IMR-90 (cell line): ENCODE measurements at regions not wholly inside any gene's neighbourhood (a gene's known extent, or its start where the extent isn't known, plus 50 kb on each side); places are given as distances from the start of the nearest gene placed in this dataset.

Source experiments
- ATAC-seq: fragments of 200-7000 bp; cut with Tn5 transposase; 2 replicates; pipeline ENCODE4 v1.9.1; 2020; ENCODE audit warnings: low read depth, mild to moderate bottlenecking, moderate library complexity
- BruUV-seq: library from RNA; stranded (reverse); fragments of 400-500 nt; replicated peaks from 2 replicates; lab custom pipeline; 2021; lab: Mats Ljungman, UMichigan
- CTCF ChIA-PET: fragments of 300-600 bp; formaldehyde crosslinking; extraction: SDS; loops from one replicate; lab custom pipeline; 2021; ENCODE audit warnings: antibody characterized with exemption; lab: Yijun Ruan, JAX
- POLR2A ChIA-PET: fragments of 300-600 bp; sonication (Branson Sonifier 250); formaldehyde crosslinking; loops from one replicate; lab custom pipeline; 2022; ENCODE audit warnings: antibody characterized with exemption; ENCODE audit not compliant: unreplicated experiment; lab: Charles Lee
- DNase-seq: peaks from one replicate; pipeline ENCODE4 v3.0.0; 2013
- H2AFZ ChIP-seq: replicated peaks from 2 replicates; pipeline ENCODE3; 2013; ENCODE audit warnings: low read length, mild to moderate bottlenecking; ENCODE audit not compliant: poor library complexity
- H2AK5ac ChIP-seq: 2 replicates; pipeline ENCODE4 v1.6.1; 2013; ENCODE audit warnings: low read depth, low read length, inconsistent platforms
- H2AK9ac ChIP-seq: replicated peaks from 2 replicates; pipeline ENCODE3; 2013; ENCODE audit warnings: mild to moderate bottlenecking, low read depth, low read length, moderate library complexity; ENCODE audit not compliant: poor library complexity
- H2BK120ac ChIP-seq: 2 replicates; pipeline ENCODE4 v1.6.1; 2013; ENCODE audit warnings: low read depth, low read length, inconsistent platforms
- H2BK15ac ChIP-seq: 3 replicates; pipeline ENCODE4 v1.6.1; 2013; ENCODE audit warnings: low read depth, low read length, inconsistent platforms
- H2BK20ac ChIP-seq: 2 replicates; pipeline ENCODE4 v1.6.1; 2013; ENCODE audit warnings: low read depth, mild to moderate bottlenecking, inconsistent platforms, low read length, moderate library complexity
- H2BK5ac ChIP-seq: 2 replicates; pipeline ENCODE4 v1.6.1; 2013; ENCODE audit warnings: mild to moderate bottlenecking, low read depth, low read length, inconsistent platforms; ENCODE audit not compliant: poor library complexity, severe bottlenecking
- H3K14ac ChIP-seq: replicated peaks from 2 replicates; pipeline ENCODE4 v1.6.1; 2013; ENCODE audit warnings: low read depth, low read length, inconsistent platforms
- H3K18ac ChIP-seq: 2 replicates; pipeline ENCODE4 v1.6.1; 2013; ENCODE audit warnings: low read depth, low read length, control low read depth
- H3K23ac ChIP-seq: 2 replicates; pipeline ENCODE4 v1.6.1; 2013; ENCODE audit warnings: low read depth, low read length, inconsistent platforms
- H3K27ac ChIP-seq: 2 replicates; pipeline ENCODE4 v1.5.1; 2013; ENCODE audit warnings: mild to moderate bottlenecking, control low read depth, low read length; ENCODE audit not compliant: insufficient read depth
- H3K27me3 ChIP-seq: 2 replicates; pipeline ENCODE4 v1.6.1; 2013; ENCODE audit warnings: low read length; ENCODE audit not compliant: control insufficient read depth, insufficient read depth
- H3K36me3 ChIP-seq: 2 replicates; pipeline ENCODE4 v1.6.1; 2013; ENCODE audit warnings: low read length, mixed read lengths; ENCODE audit not compliant: control insufficient read depth, insufficient read depth
- H3K4ac ChIP-seq: 2 replicates; pipeline ENCODE4 v1.6.1; 2013; ENCODE audit warnings: low read depth, low read length, inconsistent platforms
- H3K4me1 ChIP-seq: 2 replicates; pipeline ENCODE4 v1.6.1; 2013; ENCODE audit warnings: low read length, mixed read lengths; ENCODE audit not compliant: control insufficient read depth, insufficient read depth
- H3K4me2 ChIP-seq: 2 replicates; pipeline ENCODE4 v1.6.1; 2013; ENCODE audit warnings: low read depth, mild to moderate bottlenecking, control low read depth, low read length, moderate library complexity
- H3K4me3 ChIP-seq: 2 replicates; pipeline ENCODE4 v1.5.1; 2013; ENCODE audit warnings: low read depth, mild to moderate bottlenecking, control low read depth, low read length, moderate library complexity; ENCODE audit not compliant: insufficient read depth
- H3K56ac ChIP-seq: 2 replicates; pipeline ENCODE4 v1.6.1; 2013; ENCODE audit warnings: low read length, inconsistent platforms; ENCODE audit not compliant: insufficient read depth; ENCODE audit errors: extremely low read depth
- H3K79me1 ChIP-seq, 2 experiments: 2 replicates each; pipeline ENCODE4 v1.6.1; 2013; ENCODE audit warnings: low read length in 2 of 2, inconsistent platforms in 1 of 2, low read depth in 1 of 2
- H3K9ac ChIP-seq: 2 replicates; pipeline ENCODE4 v1.6.1; 2013; ENCODE audit warnings: low read depth, low read length, control low read depth
- H3K9me1 ChIP-seq: 2 replicates; pipeline ENCODE4 v1.6.1; 2013; ENCODE audit warnings: low read length, inconsistent platforms; ENCODE audit not compliant: insufficient read depth
- H3K9me3 ChIP-seq: 2 replicates; pipeline ENCODE4 v1.6.1; 2013; ENCODE audit warnings: low read length; ENCODE audit not compliant: control insufficient read depth, insufficient read depth
- H4K20me1 ChIP-seq: 2 replicates; pipeline ENCODE4 v1.6.1; 2013; ENCODE audit warnings: low read length, inconsistent platforms; ENCODE audit not compliant: insufficient read depth
- H4K5ac ChIP-seq: 2 replicates; pipeline ENCODE4 v1.6.1; 2013; ENCODE audit warnings: mild to moderate bottlenecking, low read depth, low read length, control low read depth
- H4K8ac ChIP-seq, 2 experiments: 2 replicates each; pipeline ENCODE4 v1.6.1; 2013; ENCODE audit warnings: low read depth in 2 of 2, low read length in 2 of 2, control low read depth in 1 of 2, inconsistent platforms in 1 of 2
- H4K91ac ChIP-seq: 2 replicates; pipeline ENCODE4 v1.6.1; 2013; ENCODE audit warnings: low read depth, low read length, inconsistent platforms; ENCODE audit not compliant: insufficient read depth
- FOS ChIP-seq: fragments of 150-350 bp; IDR thresholded peaks from 2 replicates; pipeline ENCODE4 v1.6.1; 2016; ENCODE audit warnings: low read depth, low read length
- POLR2A ChIP-seq: IDR thresholded peaks from 2 replicates; pipeline ENCODE4 v1.6.1; 2012; ENCODE audit warnings: mild to moderate bottlenecking, low read depth, low read length
- RAD21 ChIP-seq: IDR thresholded peaks from 2 replicates; pipeline ENCODE4 v1.6.1; 2012; ENCODE audit warnings: low read length, improper control_type of control experiment
- RCOR1 ChIP-seq: IDR thresholded peaks from 2 replicates; pipeline ENCODE4 v1.6.1; 2012; ENCODE audit warnings: mild to moderate bottlenecking, low read length, improper control_type of control experiment; ENCODE audit not compliant: insufficient replicate concordance
- WGBS, 2 experiments: methylation state at CpG; one replicate each; pipeline versions ENCODE4 v1.1.5 to v1.1.7; 2013; ENCODE audit warnings: missing lambda C conversion rate in 2 of 2; ENCODE audit not compliant: insufficient read length in 1 of 2; ENCODE audit errors: extremely low coverage in 2 of 2; 5-methylcytosine and 5-hydroxymethylcytosine counted together
- dilution Hi-C: fragments of 300-500 bp; cut with HindIII; formaldehyde crosslinking; loops from one replicate; pipeline ENCODE4 v1.14.3; 2018; ENCODE audit warnings: low sequenced_read_pairs; ENCODE audit not compliant: unreplicated experiment
- in situ Hi-C: fragments of 300-500 bp; cut with MboI; formaldehyde crosslinking; loops from 3 replicates; pipeline ENCODE4 v1.14.3; 2019; ENCODE audit warnings: low sequenced_read_pairs, inconsistent platforms, mixed read lengths
- intact Hi-C: fragments of 100-400 bp; cut with micrococcal nuclease; formaldehyde crosslinking; loops from 2 replicates; pipeline ENCODE4 v1.10.0; 2022

GRCh38 chr5:74319076-74319475, 321.5 kb downstream of the ENC1 start:
- Histone ChIP-seq H3K4me1 (peaks cover 7% of the 10 kb centered on the region), H3K56ac (no peak overlapping the region), H3K79me1 (no peaks in the 10 kb centered on the region), H3K4me2 (no peak overlapping the region), H3K27me3 (peaks cover 11% of the 10 kb centered on the region), H2BK20ac (no peak overlapping the region), H3K4me3 (no peak overlapping the region), H3K23ac (no peak overlapping the region), H3K18ac (no peak overlapping the region), H3K9me1 (peaks cover 6% of the 10 kb centered on the region; the same call in 1 of the 2 replicates), H3K27ac (no peak overlapping the region), H3K4ac (no peak overlapping the region), H3K36me3 (no peaks in the 10 kb centered on the region), H2AK5ac (no peak overlapping the region), H2AFZ (no peak overlapping the region), H2BK5ac (no peak overlapping the region), H4K20me1 (no peaks in the 10 kb centered on the region), H3K9ac (no peak overlapping the region), H3K14ac (no peak overlapping the region), H2AK9ac (no peak overlapping the region), H4K5ac (no peak overlapping the region), H3K9me3 (no peaks in the 10 kb centered on the region), H2BK15ac (no peak overlapping the region), H4K91ac (no peak overlapping the region), H4K8ac (no peak overlapping the region), H2BK120ac (no peak overlapping the region)
- ChIA-PET CTCF (no interaction called here), POLR2A (no interaction called here)
- dilution Hi-C loops (no loop called here), in situ Hi-C loops (no loop called here), intact Hi-C loops (loop anchor here (5.0 kb wide), 1 partner anchor 323 kb away; the partner anchor contains the start of gene ENC1)
- ATAC-seq (no peak), DNase-seq (peak; percentile 58)
- TF ChIP-seq FOS (no peak), RCOR1 (no peak), RAD21 (no peak), POLR2A (no peak)
- no TSS peak for BruUV-seq
- no CpG with 5 or more reads among the region's 3 CpGs for WGBS, 2 experiments
